ENCODE measurements at regions not wholly inside any gene's neighbourhood (a gene's known extent, or its start where the extent isn't known, plus 50 kb on each side); places are given as distances from the start of the nearest gene placed in this dataset.

DNA sequence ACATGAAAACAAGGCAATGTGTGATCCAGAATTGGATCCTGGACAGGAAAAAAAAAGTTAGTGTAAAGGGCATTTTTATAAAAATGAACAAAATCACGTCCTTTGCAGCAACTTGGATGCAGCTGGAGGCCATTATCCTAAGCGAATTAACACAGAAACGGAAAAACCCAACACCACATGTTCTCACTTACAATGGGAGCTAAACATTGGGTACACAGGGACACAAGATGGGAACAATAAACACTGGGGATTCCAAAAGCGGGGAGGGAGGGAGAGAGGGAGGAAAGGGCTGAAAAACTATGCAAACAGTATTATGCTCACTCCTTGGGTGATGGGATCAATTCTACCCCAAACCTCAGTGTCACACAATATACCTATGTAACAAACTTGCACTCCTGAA lies 91.4 kb upstream of the BTBD3 start:
- no peak overlapping the region for H3K4me3 Mint-ChIP-seq
- peaks cover 5% of the 10 kb centered on the region; the same call in 1 of the 2 replicates for H3K9me2 ChIP-seq (ENCODE audit: insufficient read depth)
- peaks cover 5% of the 10 kb centered on the region; the same call in 1 of the 2 replicates for H3K4me1 ChIP-seq (ENCODE audit: insufficient read depth)
- no peaks in the 10 kb centered on the region for H3K36me3 ChIP-seq (ENCODE audit: insufficient read depth)
- no peak overlapping the region for H3K27ac ChIP-seq (ENCODE audit: low read depth)
- TF ChIP-seq ZNF114 (CRISPR knock-in tag; IDR thresholded peaks at IDR 0.05): no peak
- no peak for TF ChIP-seq CREB1 (CRISPR knock-in tag; IDR thresholded peaks at IDR 0.05; ENCODE audit: low read depth)
- TF ChIP-seq NANOG (IDR thresholded peaks at IDR 0.05; ENCODE audit: borderline replicate concordance): no peak
- TF ChIP-seq EZH2phosphoT487 (IDR thresholded peaks at IDR 0.05; ENCODE audit: unreplicated experiment): no peak
- no peak for TF ChIP-seq STAT1 (IDR thresholded peaks at IDR 0.05; ENCODE audit: unreplicated experiment)
- TF ChIP-seq, protein P1, sequence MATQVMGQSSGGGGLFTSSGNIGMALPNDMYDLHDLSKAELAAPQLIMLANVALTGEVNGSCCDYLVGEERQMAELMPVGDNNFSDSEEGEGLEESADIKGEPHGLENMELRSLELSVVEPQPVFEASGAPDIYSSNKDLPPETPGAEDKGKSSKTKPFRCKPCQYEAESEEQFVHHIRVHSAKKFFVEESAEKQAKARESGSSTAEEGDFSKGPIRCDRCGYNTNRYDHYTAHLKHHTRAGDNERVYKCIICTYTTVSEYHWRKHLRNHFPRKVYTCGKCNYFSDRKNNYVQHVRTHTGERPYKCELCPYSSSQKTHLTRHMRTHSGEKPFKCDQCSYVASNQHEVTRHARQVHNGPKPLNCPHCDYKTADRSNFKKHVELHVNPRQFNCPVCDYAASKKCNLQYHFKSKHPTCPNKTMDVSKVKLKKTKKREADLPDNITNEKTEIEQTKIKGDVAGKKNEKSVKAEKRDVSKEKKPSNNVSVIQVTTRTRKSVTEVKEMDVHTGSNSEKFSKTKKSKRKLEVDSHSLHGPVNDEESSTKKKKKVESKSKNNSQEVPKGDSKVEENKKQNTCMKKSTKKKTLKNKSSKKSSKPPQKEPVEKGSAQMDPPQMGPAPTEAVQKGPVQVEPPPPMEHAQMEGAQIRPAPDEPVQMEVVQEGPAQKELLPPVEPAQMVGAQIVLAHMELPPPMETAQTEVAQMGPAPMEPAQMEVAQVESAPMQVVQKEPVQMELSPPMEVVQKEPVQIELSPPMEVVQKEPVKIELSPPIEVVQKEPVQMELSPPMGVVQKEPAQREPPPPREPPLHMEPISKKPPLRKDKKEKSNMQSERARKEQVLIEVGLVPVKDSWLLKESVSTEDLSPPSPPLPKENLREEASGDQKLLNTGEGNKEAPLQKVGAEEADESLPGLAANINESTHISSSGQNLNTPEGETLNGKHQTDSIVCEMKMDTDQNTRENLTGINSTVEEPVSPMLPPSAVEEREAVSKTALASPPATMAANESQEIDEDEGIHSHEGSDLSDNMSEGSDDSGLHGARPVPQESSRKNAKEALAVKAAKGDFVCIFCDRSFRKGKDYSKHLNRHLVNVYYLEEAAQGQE (IDR thresholded peaks at IDR 0.05; ENCODE audit: unreplicated experiment): no peak
- H3K4me2 ChIP-seq: no peak overlapping the region
- no peaks in the 10 kb centered on the region for H3K79me2 ChIP-seq (replicated peaks; ENCODE audit: insufficient read depth)
- H3K27me3 ChIP-seq (ENCODE audit: insufficient read depth): peaks cover 46% of the 10 kb centered on the region
- H3K9me3 Mint-ChIP-seq: no peaks in the 10 kb centered on the region
- no peak overlapping the region for H3K27ac Mint-ChIP-seq
- H3K4me3 ChIP-seq: no peak overlapping the region
- H3K36me3 Mint-ChIP-seq (ENCODE audit: low read depth): no peaks in the 10 kb centered on the region
- DNase-seq (ENCODE audit: low spot score) (no peak), ATAC-seq (no peak)
- H4K20me1 ChIP-seq (replicated peaks; ENCODE audit: insufficient read depth): peaks cover 4% of the 10 kb centered on the region; the same call in 1 of the 2 replicates
- H3F3A ChIP-seq (replicated peaks; ENCODE audit: low read depth): no peaks in the 10 kb centered on the region
- H3K27me3 Mint-ChIP-seq (ENCODE audit: insufficient read depth, low read depth, poor library complexity): peaks cover 8% of the 10 kb centered on the region
- H3K4me1 Mint-ChIP-seq: no peaks in the 10 kb centered on the region
- no peak overlapping the region for H2AFZ ChIP-seq

DNA sequence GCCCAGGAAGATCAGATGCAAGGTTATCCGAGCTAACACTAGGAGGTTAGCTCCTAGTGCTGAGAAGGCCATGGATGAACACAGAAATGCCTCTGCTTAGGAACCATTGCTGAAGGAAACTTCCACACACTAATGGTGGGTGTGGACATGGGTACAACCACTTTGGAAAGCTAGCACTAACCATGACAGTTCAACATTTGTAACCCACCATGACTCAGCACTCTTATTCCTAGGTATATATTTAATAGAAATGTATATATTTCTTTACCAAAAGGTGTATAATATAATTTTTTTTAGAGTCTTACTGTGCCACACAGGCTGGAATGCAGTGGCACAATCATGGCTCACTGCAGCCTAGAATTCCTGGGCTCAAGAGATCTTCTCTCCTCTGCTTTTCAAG lies 85.3 kb upstream of the BTBD3 start:
- Histone ChIP-seq H3K4me1 (ENCODE audit: insufficient read depth) (no peaks in the 10 kb centered on the region), H3F3A (replicated peaks; ENCODE audit: low read depth) (no peaks in the 10 kb centered on the region), H3K4me3 (no peak overlapping the region), H3K27ac (ENCODE audit: low read depth) (no peak overlapping the region), H3K79me2 (replicated peaks; ENCODE audit: insufficient read depth) (no peaks in the 10 kb centered on the region), H3K9me2 (ENCODE audit: insufficient read depth) (peaks cover 5% of the 10 kb centered on the region), H3K36me3 (ENCODE audit: insufficient read depth) (no peaks in the 10 kb centered on the region), H3K27me3 (ENCODE audit: insufficient read depth) (no peaks in the 10 kb centered on the region), H3K4me2 (no peak overlapping the region), H4K20me1 (replicated peaks; ENCODE audit: insufficient read depth) (no peaks in the 10 kb centered on the region), H2AFZ (no peak overlapping the region)
- DNase-seq (ENCODE audit: low spot score) (no peak), ATAC-seq (no peak)
- no peaks in the 10 kb centered on the region for H3K36me3 Mint-ChIP-seq (ENCODE audit: low read depth)
- H3K4me3 Mint-ChIP-seq: no peak overlapping the region
- H3K27ac Mint-ChIP-seq: no peak overlapping the region
- no peaks in the 10 kb centered on the region; the same call in 1 of the 3 replicates for H3K9me3 Mint-ChIP-seq
- H3K27me3 Mint-ChIP-seq (ENCODE audit: insufficient read depth, low read depth, poor library complexity): no peaks in the 10 kb centered on the region
- H3K4me1 Mint-ChIP-seq: no peaks in the 10 kb centered on the region
- TF ChIP-seq STAT1 (IDR thresholded peaks at IDR 0.05; ENCODE audit: unreplicated experiment) (no peak), NANOG (IDR thresholded peaks at IDR 0.05; ENCODE audit: borderline replicate concordance) (no peak), POLR2AphosphoS5 (IDR thresholded peaks at IDR 0.05; ENCODE audit: low read depth) (no peak), ZNF114 (CRISPR knock-in tag; IDR thresholded peaks at IDR 0.05) (no peak), ZNF331 (CRISPR knock-in tag; IDR thresholded peaks at IDR 0.05; ENCODE audit: low read depth) (no peak)
- TF ChIP-seq, protein P2, sequence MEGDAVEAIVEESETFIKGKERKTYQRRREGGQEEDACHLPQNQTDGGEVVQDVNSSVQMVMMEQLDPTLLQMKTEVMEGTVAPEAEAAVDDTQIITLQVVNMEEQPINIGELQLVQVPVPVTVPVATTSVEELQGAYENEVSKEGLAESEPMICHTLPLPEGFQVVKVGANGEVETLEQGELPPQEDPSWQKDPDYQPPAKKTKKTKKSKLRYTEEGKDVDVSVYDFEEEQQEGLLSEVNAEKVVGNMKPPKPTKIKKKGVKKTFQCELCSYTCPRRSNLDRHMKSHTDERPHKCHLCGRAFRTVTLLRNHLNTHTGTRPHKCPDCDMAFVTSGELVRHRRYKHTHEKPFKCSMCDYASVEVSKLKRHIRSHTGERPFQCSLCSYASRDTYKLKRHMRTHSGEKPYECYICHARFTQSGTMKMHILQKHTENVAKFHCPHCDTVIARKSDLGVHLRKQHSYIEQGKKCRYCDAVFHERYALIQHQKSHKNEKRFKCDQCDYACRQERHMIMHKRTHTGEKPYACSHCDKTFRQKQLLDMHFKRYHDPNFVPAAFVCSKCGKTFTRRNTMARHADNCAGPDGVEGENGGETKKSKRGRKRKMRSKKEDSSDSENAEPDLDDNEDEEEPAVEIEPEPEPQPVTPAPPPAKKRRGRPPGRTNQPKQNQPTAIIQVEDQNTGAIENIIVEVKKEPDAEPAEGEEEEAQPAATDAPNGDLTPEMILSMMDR (conservative IDR thresholded peaks at IDR 0.05; ENCODE audit: low read depth in 2 of 2): no peak
- TF ChIP-seq, protein P3, sequence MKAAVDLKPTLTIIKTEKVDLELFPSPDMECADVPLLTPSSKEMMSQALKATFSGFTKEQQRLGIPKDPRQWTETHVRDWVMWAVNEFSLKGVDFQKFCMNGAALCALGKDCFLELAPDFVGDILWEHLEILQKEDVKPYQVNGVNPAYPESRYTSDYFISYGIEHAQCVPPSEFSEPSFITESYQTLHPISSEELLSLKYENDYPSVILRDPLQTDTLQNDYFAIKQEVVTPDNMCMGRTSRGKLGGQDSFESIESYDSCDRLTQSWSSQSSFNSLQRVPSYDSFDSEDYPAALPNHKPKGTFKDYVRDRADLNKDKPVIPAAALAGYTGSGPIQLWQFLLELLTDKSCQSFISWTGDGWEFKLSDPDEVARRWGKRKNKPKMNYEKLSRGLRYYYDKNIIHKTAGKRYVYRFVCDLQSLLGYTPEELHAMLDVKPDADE (IDR thresholded peaks at IDR 0.05): no peak

All from GM23338 (cell line).